Islet of Langerhans (tissue), 1 donor: ENCODE measurements at regions not wholly inside any gene's neighbourhood (a gene's known extent, or its start where the extent isn't known, plus 50 kb on each side); places are given as distances from the start of the nearest gene placed in this dataset.

ENCODE experiments used
- FAIRE-seq: peaks from one replicate; lab custom pipeline; 2011; peaks lifted over from hg19 to GRCh38; lab: Jason Lieb, UNC

- FAIRE-seq, result no peak
Measured at GRCh38 chr10:58010073-58010702, 257.5 kb downstream of the IPMK start.

GRCh38 chr10:58003945-58004344 lies 263.7 kb downstream of the IPMK start:
- FAIRE-seq, result no peak

DNA sequence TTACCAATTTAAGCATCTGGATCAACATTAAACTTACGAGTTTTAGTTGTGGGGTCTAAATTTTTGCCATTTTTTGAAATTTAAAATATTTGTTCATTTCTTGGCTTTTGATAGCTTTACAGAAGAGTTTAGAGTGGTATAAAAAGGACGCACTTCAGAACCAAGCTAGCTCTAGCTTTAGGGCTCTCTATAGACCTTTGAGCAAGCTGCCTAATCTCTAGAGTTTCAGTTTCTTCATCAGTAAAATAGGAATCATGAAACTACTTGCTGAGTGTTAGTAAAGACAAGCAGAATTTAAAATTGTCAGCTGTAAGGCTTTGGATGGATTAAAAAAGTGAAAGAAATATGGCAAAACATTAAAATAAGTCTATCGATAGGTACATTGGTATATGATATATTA lies 266.5 kb downstream of the IPMK start:
- no peak for FAIRE-seq

DNA sequence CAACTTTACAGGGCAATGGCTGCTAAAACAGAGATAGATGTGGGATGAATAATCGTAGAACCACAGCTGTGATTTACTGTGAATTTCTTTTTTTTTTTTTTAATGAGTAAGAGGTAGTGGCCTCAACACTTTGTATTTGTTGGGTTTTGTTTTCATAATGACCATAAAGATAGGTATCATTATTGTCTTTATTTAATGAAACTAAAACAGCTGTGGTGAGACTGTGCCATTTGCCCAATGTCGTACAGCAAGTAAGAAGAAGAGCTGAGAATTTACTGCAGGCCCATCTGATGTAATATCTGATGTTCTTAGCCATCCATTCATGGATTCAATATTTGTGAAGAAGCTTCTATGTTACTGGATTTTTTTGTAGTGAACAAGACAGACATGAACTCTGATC lies 271.2 kb downstream of the IPMK start:
- no peak for FAIRE-seq

DNA sequence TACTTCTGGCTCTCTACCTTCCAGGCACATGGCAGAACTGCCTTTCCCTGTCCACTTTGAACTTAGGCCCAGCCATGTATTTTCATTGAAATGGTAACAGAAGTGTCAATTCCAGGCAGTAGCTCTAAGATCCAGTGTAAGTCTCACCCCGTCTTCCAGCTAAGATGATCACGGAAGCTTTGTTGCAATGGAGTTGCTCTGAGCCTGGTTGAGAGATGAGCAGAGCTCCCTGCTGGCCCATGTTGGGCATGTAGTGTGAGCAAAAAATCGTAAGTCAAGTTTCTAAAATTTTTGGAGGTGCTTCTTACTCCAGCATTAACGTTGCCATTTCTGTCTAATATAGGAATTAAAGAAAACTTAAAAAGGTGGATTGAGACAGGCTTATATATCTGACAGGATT lies 274.4 kb downstream of the IPMK start:
- FAIRE-seq, result no peak

- FAIRE-seq, result no peak
Measured at GRCh38 chr10:57992321-57993077, 275.2 kb downstream of the IPMK start.

GRCh38 chr10:57988964-57989363 lies 278.7 kb downstream of the IPMK start:
- FAIRE-seq, result no peak

DNA sequence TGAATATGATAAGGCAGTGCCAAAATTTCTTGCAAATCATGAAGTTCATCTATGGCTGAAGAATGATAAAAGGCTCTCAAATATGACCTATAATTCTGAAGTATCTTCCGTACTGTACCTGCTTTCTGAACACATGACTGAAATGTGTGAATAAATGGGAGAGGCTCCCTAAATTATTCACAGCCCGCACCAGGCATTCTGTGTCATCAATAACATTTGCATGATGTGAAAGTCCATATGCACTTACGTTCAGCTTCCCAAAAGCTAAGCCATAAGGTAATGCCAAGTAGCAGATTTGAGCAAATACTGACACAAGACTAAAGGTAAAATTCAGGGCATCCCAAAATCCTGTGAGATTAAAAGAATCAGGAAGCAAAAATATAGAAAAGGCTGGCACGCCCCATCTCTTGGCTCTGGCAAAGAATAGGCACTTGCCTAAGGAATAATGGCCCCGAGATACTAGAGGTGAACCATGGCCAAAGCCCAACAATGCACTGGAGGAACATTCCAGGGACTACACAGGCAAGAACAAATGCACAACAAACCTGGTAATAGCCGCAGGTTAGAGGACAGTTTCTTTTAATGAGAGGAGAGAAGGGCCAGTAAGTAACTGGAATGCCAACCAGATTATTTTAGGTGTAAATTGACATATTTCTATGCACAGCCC lies 280.5 kb downstream of the IPMK start:
- no peak for FAIRE-seq

DNA sequence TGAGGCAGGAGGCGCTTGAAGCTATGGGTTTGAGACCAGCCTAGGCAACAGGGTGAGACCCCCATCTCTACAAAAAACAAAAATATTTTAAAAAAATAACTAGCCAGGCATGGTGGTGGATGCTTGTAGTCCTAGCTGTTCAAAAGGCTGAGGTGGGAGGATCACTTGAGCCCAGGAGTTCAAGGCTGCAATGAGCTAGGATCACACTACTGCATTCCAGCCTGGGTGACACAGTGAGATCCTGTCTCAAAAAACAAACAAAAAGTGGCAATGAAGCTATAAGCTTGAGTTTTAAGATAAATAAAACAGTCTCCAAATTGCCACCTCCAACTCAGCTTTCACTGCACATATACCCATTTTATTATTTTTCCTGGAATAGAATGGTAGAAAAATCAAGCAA lies 281.3 kb downstream of the IPMK start:
- FAIRE-seq, result no peak

DNA sequence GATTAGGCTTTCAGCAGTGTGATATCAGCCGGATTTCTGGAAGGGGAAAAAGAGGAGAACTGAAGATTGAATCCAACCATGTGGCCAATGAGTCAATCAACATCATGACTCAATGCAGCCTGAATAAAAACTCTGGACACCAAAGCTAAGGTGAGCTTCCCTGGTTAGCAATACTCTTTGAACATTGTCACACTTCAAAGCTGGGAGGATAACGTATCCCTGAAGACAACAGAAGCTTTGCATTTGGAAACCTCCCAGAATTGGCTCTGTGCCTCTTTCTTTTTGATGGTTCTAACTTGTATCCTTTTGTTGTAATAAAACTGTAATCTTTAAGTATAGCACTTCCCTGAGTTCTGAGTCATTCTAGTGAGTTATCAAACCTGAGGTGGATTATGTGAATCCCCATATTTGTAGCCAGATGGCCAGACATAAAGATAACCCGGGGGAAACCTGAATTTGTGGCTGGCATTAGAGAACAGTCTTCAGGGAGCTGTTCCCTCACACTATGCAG lies 284.4 kb downstream of the IPMK start:
- FAIRE-seq, result no peak

- FAIRE-seq, result no peak
Measured at GRCh38 chr10:57982091-57982490, 285.6 kb downstream of the IPMK start.

GRCh38 chr10:57979956-57980355 lies 287.7 kb downstream of the IPMK start:
- no peak for FAIRE-seq

GRCh38 chr10:57979491-57979890 lies 288.2 kb downstream of the IPMK start:
- FAIRE-seq, result no peak

GRCh38 chr10:57977262-57977661 lies 290.4 kb downstream of the IPMK start:
- no peak for FAIRE-seq

GRCh38 chr10:57973451-57973850 lies 294.2 kb downstream of the IPMK start:
- FAIRE-seq, result peak; percentile 92

DNA sequence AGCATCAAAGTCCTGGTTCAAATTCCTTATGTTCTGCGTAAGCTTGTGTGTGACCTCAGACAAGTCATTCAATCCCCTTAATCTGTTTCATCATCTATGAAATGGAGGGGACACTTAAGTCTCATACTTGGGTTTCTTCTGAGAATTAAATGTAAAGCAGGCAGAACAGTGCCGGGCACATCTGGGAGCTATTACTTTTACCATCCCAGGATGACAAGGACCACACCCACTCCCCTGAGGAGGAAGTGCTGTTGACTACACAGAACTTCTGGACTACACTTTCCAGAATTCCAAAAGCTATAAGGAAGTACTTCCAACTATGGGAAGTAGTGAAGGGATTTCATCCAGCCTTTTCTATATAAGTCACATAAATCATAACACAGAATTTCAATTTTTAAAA lies 294.9 kb downstream of the IPMK start:
- peak; percentile 9 for FAIRE-seq

- no peak for FAIRE-seq
Measured at GRCh38 chr10:57968328-57969016, 299.2 kb downstream of the IPMK start.

DNA sequence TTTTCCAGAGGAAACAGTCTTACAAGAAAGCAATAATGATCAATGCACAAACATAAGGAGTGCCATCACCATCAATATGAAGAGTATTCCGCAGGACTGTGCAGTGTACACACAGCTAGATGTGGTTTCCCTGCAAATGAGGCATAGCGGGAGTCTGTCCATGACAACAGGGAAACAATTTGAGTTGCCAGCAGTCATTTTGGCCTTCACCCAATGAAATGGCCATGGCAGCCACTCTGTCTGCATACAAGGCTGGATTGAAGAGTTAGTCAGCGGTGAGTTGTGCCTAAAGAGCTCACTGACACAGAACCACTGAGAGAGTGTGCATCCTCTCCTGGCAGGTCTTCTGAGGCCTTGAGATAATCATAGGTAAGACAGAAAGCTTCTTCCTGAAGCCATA lies 303.3 kb downstream of the IPMK start:
- peak; percentile 97 for FAIRE-seq

DNA sequence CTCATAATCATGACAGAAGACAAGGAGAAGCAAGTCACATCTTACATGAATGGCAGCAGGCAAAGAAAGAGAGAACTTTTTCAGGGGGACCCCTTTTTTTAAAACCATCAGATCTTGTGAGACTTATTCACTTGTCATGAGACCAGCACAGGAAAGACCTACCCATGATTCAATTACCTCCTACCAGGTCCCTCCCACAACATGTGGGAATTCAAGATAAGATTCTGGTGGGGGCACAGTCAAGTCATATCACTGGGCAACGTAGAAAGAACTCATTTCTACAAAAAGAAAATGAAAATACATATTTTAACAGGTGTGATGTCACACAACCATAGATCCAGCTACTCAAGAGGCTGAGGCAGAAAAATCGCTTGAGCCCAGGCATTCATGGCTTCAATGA lies 304.1 kb downstream of the IPMK start:
- no peak for FAIRE-seq

GRCh38 chr10:57962839-57963238 lies 304.9 kb downstream of the IPMK start:
- FAIRE-seq, result no peak

- FAIRE-seq, result no peak
Measured at GRCh38 chr10:57961487-57961886, 306.2 kb downstream of the IPMK start.

DNA sequence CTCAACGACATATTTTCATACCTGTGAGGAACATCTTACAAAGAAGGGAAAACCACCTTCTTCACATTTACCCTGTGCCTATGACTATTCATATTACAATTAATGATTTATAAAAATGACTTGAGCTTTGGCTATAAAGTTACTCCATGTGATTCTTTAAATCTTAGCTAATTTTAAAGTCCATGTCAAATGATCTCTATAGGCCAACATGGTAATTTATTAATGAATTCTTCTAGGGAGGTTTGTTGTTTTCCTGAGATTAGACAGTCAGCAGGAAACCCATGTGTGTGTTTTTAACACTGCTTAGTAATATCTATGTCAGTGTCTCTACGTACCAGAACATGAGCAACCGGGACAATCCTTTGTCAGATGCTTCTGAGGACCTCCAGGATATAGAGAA lies 307.3 kb downstream of the IPMK start:
- no peak for FAIRE-seq
